Muscle of leg (tissue), 3 donors: ENCODE measurements at regions not wholly inside any gene's neighbourhood (a gene's known extent, or its start where the extent isn't known, plus 50 kb on each side); places are given as distances from the start of the nearest gene placed in this dataset.
A peak's percentile ranks its signal among the peaks of the same experiment; 100 is the strongest.

Experiments
- DNase-seq: peaks from one replicate; pipeline ENCODE4 v3.0.0; 2013
- H3K27ac ChIP-seq: one replicate; pipeline ENCODE4 v1.5.1; 2013; ENCODE audit warnings: mild to moderate bottlenecking, low read length, control low read depth
- H3K27me3 ChIP-seq: one replicate; pipeline ENCODE4 v1.6.1; 2013; ENCODE audit warnings: low read length; ENCODE audit not compliant: control insufficient read depth, insufficient read depth
- H3K36me3 ChIP-seq: one replicate; pipeline ENCODE4 v1.6.1; 2013; ENCODE audit warnings: low read length; ENCODE audit not compliant: control insufficient read depth, insufficient read depth
- H3K4me1 ChIP-seq: one replicate; pipeline ENCODE4 v1.6.1; 2013; ENCODE audit warnings: low read length; ENCODE audit not compliant: control insufficient read depth, insufficient read depth
- H3K4me3 ChIP-seq: one replicate; pipeline ENCODE4 v1.5.1; 2013; ENCODE audit warnings: low read length, control low read depth
- H3K9me3 ChIP-seq: replicated peaks from 2 replicates; pipeline ENCODE4 v1.6.1; 2013; ENCODE audit warnings: low read depth, low read length; ENCODE audit not compliant: control insufficient read depth
- WGBS: methylation state at CpG from one replicate; pipeline ENCODE4 v1.1.5; 2013; ENCODE audit warnings: missing lambda C conversion rate; ENCODE audit not compliant: insufficient coverage; 5-methylcytosine and 5-hydroxymethylcytosine counted together

GRCh38 chr2:196248467-196249094, 77.2 kb upstream of the STK17B start:
- Histone ChIP-seq H3K27ac (no peak overlapping the region), H3K4me1 (peaks cover 7% of the 10 kb centered on the region), H3K4me3 (no peak overlapping the region), H3K36me3 (no peaks in the 10 kb centered on the region), H3K27me3 (no peaks in the 10 kb centered on the region), H3K9me3 (no peaks in the 10 kb centered on the region)
- WGBS = no CpG with 5 or more reads among the region's 1 CpG
- DNase-seq = no peak

GRCh38 chr2:196249171-196249570, 77.8 kb upstream of the STK17B start:
- no peaks in the 10 kb centered on the region for H3K9me3 ChIP-seq
- H3K4me3 ChIP-seq = no peak overlapping the region
- H3K4me1 ChIP-seq = peaks cover 7% of the 10 kb centered on the region
- H3K27me3 ChIP-seq = no peaks in the 10 kb centered on the region
- no peak overlapping the region for H3K27ac ChIP-seq
- no peaks in the 10 kb centered on the region for H3K36me3 ChIP-seq
- peak; percentile 53 for DNase-seq
- WGBS = no CpG with 5 or more reads among the region's 1 CpG

GRCh38 chr2:196249860-196250259, 78.5 kb upstream of the STK17B start:
- 50% methylated on average over 2 of the region's 3 CpGs for WGBS
- Histone ChIP-seq H3K27ac (no peak overlapping the region), H3K27me3 (no peaks in the 10 kb centered on the region), H3K9me3 (no peaks in the 10 kb centered on the region), H3K4me1 (peaks cover 7% of the 10 kb centered on the region), H3K36me3 (no peaks in the 10 kb centered on the region), H3K4me3 (no peak overlapping the region)
- peak; percentile 22 for DNase-seq

- Histone ChIP-seq H3K4me3 (no peak overlapping the region), H3K27ac (no peak overlapping the region), H3K4me1 (peaks cover 7% of the 10 kb centered on the region), H3K9me3 (no peaks in the 10 kb centered on the region), H3K36me3 (no peaks in the 10 kb centered on the region), H3K27me3 (no peaks in the 10 kb centered on the region)
- DNase-seq = no peak
- WGBS = 90% methylated on average over 3 of the region's 3 CpGs
Observed at GRCh38 chr2:196251132-196251531, 79.8 kb upstream of the STK17B start.

GRCh38 chr2:196252408-196253115, 81.2 kb upstream of the STK17B start:
- Histone ChIP-seq H3K36me3 (no peaks in the 10 kb centered on the region), H3K27me3 (no peaks in the 10 kb centered on the region), H3K27ac (no peak overlapping the region), H3K4me3 (no peak overlapping the region), H3K9me3 (no peaks in the 10 kb centered on the region), H3K4me1 (peaks cover 7% of the 10 kb centered on the region)
- WGBS = no CpG with 5 or more reads among the region's 1 CpG
- no peak for DNase-seq

- H3K27ac ChIP-seq = no peak overlapping the region
- H3K4me3 ChIP-seq = no peak overlapping the region
- no peaks in the 10 kb centered on the region for H3K27me3 ChIP-seq
- peaks cover 2% of the 10 kb centered on the region for H3K4me1 ChIP-seq
- no peaks in the 10 kb centered on the region for H3K9me3 ChIP-seq
- H3K36me3 ChIP-seq = no peaks in the 10 kb centered on the region
- DNase-seq = no peak
Observed at GRCh38 chr2:196253116-196253480, 81.7 kb upstream of the STK17B start.

- Histone ChIP-seq H3K36me3 (no peaks in the 10 kb centered on the region), H3K27ac (no peak overlapping the region), H3K9me3 (no peaks in the 10 kb centered on the region), H3K4me3 (no peak overlapping the region), H3K4me1 (no peaks in the 10 kb centered on the region), H3K27me3 (no peaks in the 10 kb centered on the region)
- no peak for DNase-seq
- WGBS = 100% methylated on average over 1 of the region's 1 CpG
Observed at GRCh38 chr2:196256585-196256984, 85.2 kb upstream of the STK17B start.

GRCh38 chr2:196257086-196257485, 85.7 kb upstream of the STK17B start:
- no CpG with 5 or more reads among the region's 3 CpGs for WGBS
- DNase-seq = no peak
- H3K27ac ChIP-seq = no peak overlapping the region
- H3K27me3 ChIP-seq = no peaks in the 10 kb centered on the region
- no peak overlapping the region for H3K4me3 ChIP-seq
- H3K4me1 ChIP-seq = no peaks in the 10 kb centered on the region
- no peaks in the 10 kb centered on the region for H3K9me3 ChIP-seq
- H3K36me3 ChIP-seq = no peaks in the 10 kb centered on the region

GRCh38 chr2:196258407-196258806, 87.0 kb upstream of the STK17B start:
- Histone ChIP-seq H3K27ac (no peak overlapping the region), H3K4me3 (no peak overlapping the region), H3K27me3 (no peaks in the 10 kb centered on the region), H3K9me3 (no peaks in the 10 kb centered on the region), H3K36me3 (no peaks in the 10 kb centered on the region), H3K4me1 (no peaks in the 10 kb centered on the region)
- no peak for DNase-seq

- no peaks in the 10 kb centered on the region for H3K9me3 ChIP-seq
- no peak overlapping the region for H3K4me3 ChIP-seq
- DNase-seq = no peak
- H3K27ac ChIP-seq = no peak overlapping the region
- H3K4me1 ChIP-seq = no peaks in the 10 kb centered on the region
- WGBS = 90% methylated on average over 3 of the region's 7 CpGs
- H3K27me3 ChIP-seq = no peaks in the 10 kb centered on the region
- no peaks in the 10 kb centered on the region for H3K36me3 ChIP-seq
Observed at GRCh38 chr2:196259507-196260481, 88.4 kb upstream of the STK17B start.
